Adrenal gland (tissue), 5 donors: ENCODE measurements at regions not wholly inside any gene's neighbourhood (a gene's known extent, or its start where the extent isn't known, plus 50 kb on each side); places are given as distances from the start of the nearest gene placed in this dataset.

Experiments used
- POLR2A ChIP-seq, 2 donors: fragments of 450-650 bp; IDR thresholded peaks; one replicate each; pipeline ENCODE4 v1.6.1; 2017; ENCODE audit warnings: antibody characterized with exemption in 2 of 2, mild to moderate bottlenecking in 2 of 2, moderate library complexity in 1 of 2
- TF ChIP-seq, protein P1 (sequence below), 6 experiments: fragments of 450-650 bp in 4 of 6; fragments of 200-600 bp in 2 of 6; sonication (generic) in 1 of 6; IDR thresholded peaks; 1 replicate in 5 of 6; 2 replicates in 1 of 6; pipeline versions ENCODE4 v1.5.1 to v1.8.0; 2016 to 2021; ENCODE audit warnings: antibody characterized with exemption in 6 of 6, mild to moderate bottlenecking in 2 of 6, moderate library complexity in 1 of 6
- donor health status: DM: no; HTN: no; CAD: no.

DNA sequence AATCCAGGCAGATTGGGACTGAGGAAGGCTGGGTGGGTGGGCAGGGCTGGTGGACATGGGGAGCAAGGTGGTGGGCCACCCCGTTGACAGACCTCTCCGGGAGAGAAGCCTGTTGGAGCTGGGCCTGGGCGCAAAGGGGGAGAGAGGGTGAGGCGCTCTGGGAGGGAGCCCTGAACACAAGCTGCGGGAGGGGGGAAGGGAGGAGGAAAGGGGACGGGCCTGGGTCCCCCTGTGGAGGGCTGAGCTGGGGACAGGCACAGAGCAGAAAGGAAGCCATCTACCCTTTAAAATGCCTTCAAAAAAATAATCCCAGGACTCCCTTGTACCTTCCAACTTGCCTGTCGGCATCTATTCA is 161.8 kb downstream of the PSMG1 start:
- TF ChIP-seq, protein P1, sequence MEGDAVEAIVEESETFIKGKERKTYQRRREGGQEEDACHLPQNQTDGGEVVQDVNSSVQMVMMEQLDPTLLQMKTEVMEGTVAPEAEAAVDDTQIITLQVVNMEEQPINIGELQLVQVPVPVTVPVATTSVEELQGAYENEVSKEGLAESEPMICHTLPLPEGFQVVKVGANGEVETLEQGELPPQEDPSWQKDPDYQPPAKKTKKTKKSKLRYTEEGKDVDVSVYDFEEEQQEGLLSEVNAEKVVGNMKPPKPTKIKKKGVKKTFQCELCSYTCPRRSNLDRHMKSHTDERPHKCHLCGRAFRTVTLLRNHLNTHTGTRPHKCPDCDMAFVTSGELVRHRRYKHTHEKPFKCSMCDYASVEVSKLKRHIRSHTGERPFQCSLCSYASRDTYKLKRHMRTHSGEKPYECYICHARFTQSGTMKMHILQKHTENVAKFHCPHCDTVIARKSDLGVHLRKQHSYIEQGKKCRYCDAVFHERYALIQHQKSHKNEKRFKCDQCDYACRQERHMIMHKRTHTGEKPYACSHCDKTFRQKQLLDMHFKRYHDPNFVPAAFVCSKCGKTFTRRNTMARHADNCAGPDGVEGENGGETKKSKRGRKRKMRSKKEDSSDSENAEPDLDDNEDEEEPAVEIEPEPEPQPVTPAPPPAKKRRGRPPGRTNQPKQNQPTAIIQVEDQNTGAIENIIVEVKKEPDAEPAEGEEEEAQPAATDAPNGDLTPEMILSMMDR (IDR thresholded peaks at IDR 0.05), result no peak
- TF ChIP-seq POLR2A (IDR thresholded peaks at IDR 0.05), result no peak
